ENCODE measurements at regions not wholly inside any gene's neighbourhood (a gene's known extent, or its start where the extent isn't known, plus 50 kb on each side); places are given as distances from the start of the nearest gene placed in this dataset.
"Not testable (repeated sequence)": the region's sequence is repeated elsewhere in the genome, so short reads cannot be mapped to it uniquely, and the experiment has no call there.

- H3K4me3 ChIP-seq (ENCODE audit: low read depth, low read length), result no peak overlapping the region
- no peaks in the 10 kb centered on the region for H3K27me3 ChIP-seq (ENCODE audit: control insufficient read depth, insufficient read depth, low read length)
- DNase-seq (ENCODE audit: low read depth), result no peak
- no peaks in the 10 kb centered on the region for H3K36me3 ChIP-seq (ENCODE audit: control insufficient read depth, insufficient read depth, low read length)
- no peak for TF ChIP-seq CTCF (IDR thresholded peaks at IDR 0.05; ENCODE audit: insufficient read depth, low read length, severe bottlenecking)
- no peak for FAIRE-seq
These were observed 610.4 kb upstream of the ADGRB3 start for GRCh38 chr6:68024570-68025269.

GRCh38 chr6:68022968-68023367 lies 612.1 kb upstream of the ADGRB3 start:
- not testable (repeated sequence) for H3K36me3 ChIP-seq (ENCODE audit: control insufficient read depth, insufficient read depth, low read length); DNase-seq (ENCODE audit: low read depth); FAIRE-seq; H3K4me3 ChIP-seq (ENCODE audit: low read depth, low read length); H3K27me3 ChIP-seq (ENCODE audit: control insufficient read depth, insufficient read depth, low read length)

- no peak for DNase-seq (ENCODE audit: low read depth)
- H3K36me3 ChIP-seq (ENCODE audit: control insufficient read depth, insufficient read depth, low read length), result no peaks in the 10 kb centered on the region
- no peak for FAIRE-seq
- no peak for TF ChIP-seq CTCF (IDR thresholded peaks at IDR 0.05; ENCODE audit: insufficient read depth, low read length, severe bottlenecking)
- H3K27me3 ChIP-seq (ENCODE audit: control insufficient read depth, insufficient read depth, low read length), result no peaks in the 10 kb centered on the region
- H3K4me3 ChIP-seq (ENCODE audit: low read depth, low read length), result no peak overlapping the region
These were observed 621.1 kb upstream of the ADGRB3 start for GRCh38 chr6:68013780-68014515.

GRCh38 chr6:68012822-68013221 lies 622.3 kb upstream of the ADGRB3 start:
- no peak for DNase-seq (ENCODE audit: low read depth)
- H3K27me3 ChIP-seq (ENCODE audit: control insufficient read depth, insufficient read depth, low read length), result no peaks in the 10 kb centered on the region
- TF ChIP-seq CTCF (IDR thresholded peaks at IDR 0.05; ENCODE audit: insufficient read depth, low read length, severe bottlenecking), result no peak
- FAIRE-seq, result no peak
- no peak overlapping the region for H3K4me3 ChIP-seq (ENCODE audit: low read depth, low read length)
- no peaks in the 10 kb centered on the region for H3K36me3 ChIP-seq (ENCODE audit: control insufficient read depth, insufficient read depth, low read length)

GRCh38 chr6:68010936-68011335 lies 624.1 kb upstream of the ADGRB3 start:
- FAIRE-seq (no peak), DNase-seq (ENCODE audit: low read depth) (no peak)
- no peaks in the 10 kb centered on the region for H3K36me3 ChIP-seq (ENCODE audit: control insufficient read depth, insufficient read depth, low read length)
- no peak for TF ChIP-seq CTCF (IDR thresholded peaks at IDR 0.05; ENCODE audit: insufficient read depth, low read length, severe bottlenecking)
- H3K27me3 ChIP-seq (ENCODE audit: control insufficient read depth, insufficient read depth, low read length), result no peaks in the 10 kb centered on the region
- no peak overlapping the region for H3K4me3 ChIP-seq (ENCODE audit: low read depth, low read length)

GRCh38 chr6:68008445-68008844 lies 626.6 kb upstream of the ADGRB3 start:
- H3K36me3 ChIP-seq (ENCODE audit: control insufficient read depth, insufficient read depth, low read length), result no peaks in the 10 kb centered on the region
- no peaks in the 10 kb centered on the region for H3K27me3 ChIP-seq (ENCODE audit: control insufficient read depth, insufficient read depth, low read length)
- FAIRE-seq (no peak), DNase-seq (ENCODE audit: low read depth) (no peak)
- no peak for TF ChIP-seq CTCF (IDR thresholded peaks at IDR 0.05; ENCODE audit: insufficient read depth, low read length, severe bottlenecking)
- H3K4me3 ChIP-seq (ENCODE audit: low read depth, low read length), result no peak overlapping the region

All from bronchial epithelial cell (primary cell).